T-helper 1 cell treated with Interleukin-12 subunit alpha and Interleukin-12 subunit beta and Interleukin-4 antibody, amounts not matched to agents 30 ng/mL and 1 ng/mL, for 36 hours (primary cell): ENCODE measurements at regions not wholly inside any gene's neighbourhood (a gene's known extent, or its start where the extent isn't known, plus 50 kb on each side); places are given as distances from the start of the nearest gene placed in this dataset.

Source experiments
- intact Hi-C: fragments of 100-400 bp; cut with micrococcal nuclease; formaldehyde crosslinking; loops from one replicate; pipeline ENCODE4 v1.15.1; 2024

DNA sequence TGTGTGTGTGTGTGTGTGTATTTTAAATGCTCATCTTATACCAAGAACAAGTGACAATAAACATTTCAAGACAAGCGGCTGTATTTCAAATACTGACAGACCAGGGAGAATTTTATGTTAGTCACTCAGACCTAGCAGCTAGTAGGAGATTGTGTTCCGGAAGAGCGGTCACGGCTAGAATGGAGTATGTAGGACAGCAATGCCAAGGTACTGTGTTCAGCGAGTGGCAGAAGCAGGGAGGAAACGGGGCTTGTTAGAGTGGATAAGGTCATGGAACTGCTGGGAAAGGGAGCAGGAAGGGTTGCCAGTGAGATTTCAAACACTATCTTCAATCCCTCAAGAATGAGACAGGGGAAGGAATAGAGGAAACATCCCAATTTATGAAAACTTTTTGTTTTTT lies 260.5 kb upstream of the PITRM1 start:
- intact Hi-C loops: no loop called here

DNA sequence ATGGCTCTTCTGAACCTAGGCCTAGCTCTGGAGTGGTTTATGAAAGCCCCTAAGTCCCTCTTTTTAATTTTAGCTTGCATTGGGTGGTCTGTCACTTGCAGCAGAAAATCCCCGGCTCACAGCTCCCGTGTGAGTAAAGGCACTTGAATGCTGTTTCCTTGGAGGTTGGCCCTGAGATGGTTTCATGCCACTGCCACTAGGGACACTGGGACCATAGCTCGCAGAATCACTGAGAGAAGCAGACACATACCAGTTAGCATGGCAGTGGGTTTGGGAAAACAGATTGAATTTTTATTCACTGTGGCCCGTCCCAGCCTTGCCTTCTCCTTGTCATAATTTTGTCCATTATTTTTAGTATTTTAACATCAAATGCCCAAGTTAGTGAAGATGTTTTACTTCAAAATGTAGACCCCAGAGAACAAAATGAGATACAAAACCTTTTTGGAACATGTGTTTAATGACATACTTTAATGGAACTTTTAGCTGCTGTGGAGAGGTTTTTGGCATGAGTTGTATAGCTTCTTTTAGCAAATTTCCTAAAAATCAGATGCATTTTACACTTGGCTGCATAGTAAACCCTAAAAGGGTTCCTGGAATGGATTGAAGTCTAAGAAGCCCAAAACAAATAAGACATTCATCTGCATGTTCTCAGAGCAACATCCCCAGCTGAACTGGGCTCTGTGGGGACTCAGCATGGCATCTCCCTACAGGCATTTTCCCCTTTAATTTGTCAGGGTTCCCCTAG lies 259.7 kb upstream of the PITRM1 start:
- intact Hi-C loops: no loop called here

DNA sequence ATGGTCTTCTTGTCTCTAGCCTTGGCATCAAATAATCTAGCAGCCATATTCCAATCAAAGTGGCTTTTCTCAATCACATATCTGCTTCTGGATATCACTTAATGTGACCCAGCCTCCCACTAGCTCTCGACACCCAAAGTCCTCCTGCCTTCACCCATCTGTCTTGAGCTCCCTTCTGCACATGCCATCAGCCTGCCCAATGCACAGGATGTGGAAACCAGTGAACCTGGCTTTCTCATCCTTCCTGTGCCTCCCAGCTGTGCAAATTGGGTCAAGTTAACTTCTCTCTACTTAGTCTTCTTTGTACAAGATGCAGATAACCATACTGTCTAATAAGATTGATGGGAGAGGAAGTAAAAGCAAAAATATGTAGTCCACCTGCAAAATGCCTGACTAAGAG lies 257.9 kb upstream of the PITRM1 start:
- intact Hi-C loops: no loop called here

DNA sequence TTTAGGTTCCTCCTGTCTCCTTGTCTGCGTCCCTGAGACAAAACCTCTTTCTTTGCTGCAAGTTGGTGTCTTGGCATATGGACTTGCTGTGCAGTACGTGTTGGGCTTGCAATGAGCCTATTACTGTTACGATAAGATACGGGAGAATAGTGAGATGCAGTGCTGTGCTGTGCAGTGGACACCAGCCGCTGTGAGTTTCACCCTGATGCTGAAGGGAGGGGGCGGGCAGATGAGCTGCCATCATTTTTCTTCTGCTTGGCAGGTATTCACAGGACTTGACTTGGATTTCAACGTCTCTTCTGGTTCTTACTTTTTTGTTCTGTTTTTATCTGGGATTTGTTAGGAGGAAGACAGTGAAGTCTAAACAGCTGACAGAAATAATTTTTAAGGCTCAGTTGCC lies 257.1 kb upstream of the PITRM1 start:
- intact Hi-C loops: loop anchor here (5.0 to 10.0 kb wide), 2 partner anchors 167 to 725 kb away; no protein-coding TSS in a partner anchor

DNA sequence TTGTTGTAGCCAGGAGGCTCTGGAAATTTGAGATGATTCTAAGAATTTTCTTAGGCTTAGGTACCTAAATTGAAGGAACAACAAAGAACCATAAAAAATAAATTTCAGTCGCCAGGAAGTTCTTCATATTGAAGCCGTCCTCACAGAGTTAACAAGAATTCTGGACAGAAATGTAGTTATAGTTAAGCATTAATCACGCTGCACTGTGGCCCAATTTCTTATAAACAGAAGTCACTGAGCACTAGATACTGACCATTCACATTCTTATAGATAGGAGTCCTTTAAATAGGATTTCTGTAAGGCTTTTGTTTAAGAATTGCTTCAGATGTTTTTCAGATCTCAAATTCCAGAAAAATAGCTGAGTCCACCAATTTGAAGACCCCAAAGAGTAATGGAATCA lies 256.2 kb upstream of the PITRM1 start:
- intact Hi-C loops: loop anchor here (5.0 to 10.0 kb wide), 2 partner anchors 167 to 726 kb away; no protein-coding TSS in a partner anchor

DNA sequence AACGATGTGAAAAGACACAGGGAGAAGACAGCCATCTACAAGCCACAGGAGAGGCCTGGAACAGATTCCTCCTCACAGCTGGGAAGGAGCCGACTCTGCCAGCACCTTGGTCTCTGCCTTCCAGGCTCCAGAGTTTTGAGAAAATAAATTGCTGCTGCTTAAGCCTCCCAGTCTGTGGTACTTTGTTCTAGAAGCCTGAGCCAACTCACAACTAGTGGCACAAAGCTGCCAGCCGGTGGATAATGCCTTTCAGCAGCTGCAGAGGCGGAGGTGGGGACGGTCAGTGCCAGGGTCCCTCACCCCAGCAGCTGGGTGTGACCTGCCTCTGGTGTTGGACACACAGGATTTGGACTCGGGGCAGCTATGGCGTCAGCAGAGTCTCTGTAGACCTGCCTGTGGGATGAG lies 255.4 kb upstream of the PITRM1 start:
- intact Hi-C loops: loop anchor here (5.0 to 10.0 kb wide), 2 partner anchors 166 to 727 kb away; no protein-coding TSS in a partner anchor

DNA sequence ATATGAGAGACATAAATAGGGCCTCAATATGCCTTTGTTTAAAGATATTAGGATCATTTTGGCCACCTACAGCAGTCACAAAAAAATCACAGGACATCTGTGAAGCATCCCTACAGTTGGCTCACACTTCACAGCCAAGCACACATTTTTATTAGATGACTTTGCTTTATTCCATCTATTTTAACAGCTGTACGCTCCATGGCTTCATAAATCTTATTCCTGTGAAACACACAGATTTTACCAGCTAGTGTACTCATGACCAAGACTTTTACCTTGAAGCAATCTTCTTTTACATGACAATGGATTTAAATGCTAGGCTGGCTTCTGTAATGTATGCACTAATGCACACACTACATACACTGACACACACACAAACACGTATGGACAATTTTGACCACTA lies 254.8 kb upstream of the PITRM1 start:
- intact Hi-C loops: loop anchor here (5.0 to 10.0 kb wide), 2 partner anchors 165 to 727 kb away; no protein-coding TSS in a partner anchor

DNA sequence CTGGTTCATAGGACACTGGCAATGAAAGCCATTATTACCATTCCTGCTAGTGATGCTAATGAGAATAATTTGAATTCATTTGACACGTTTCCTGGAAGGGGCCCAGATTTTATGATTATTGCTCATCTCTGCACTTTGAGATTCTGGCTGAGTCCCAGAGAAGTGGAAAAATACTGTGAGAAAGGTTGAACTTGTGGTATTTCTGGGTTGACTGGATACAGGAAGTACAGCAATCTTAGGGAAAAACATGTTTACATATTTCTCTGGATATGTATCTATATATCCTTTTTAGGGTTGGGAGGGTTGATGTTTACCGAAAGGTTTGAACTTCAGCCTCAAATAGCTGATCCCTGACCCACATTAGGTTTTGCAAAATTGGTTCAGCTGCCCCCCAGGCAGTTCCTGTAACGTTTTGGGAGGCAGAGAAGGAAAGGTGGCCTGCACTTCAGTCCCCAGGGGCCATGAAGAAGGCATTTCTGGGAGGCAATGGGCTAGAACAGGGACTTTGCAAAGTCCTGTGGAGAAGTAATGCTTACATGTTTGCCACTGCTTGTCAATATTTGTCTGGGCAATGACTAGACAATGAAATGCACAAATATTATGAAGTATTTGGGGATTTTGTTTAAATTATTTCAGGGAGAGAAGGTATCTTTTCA lies 253.7 kb upstream of the PITRM1 start:
- intact Hi-C loops: loop anchor here (5.0 to 10.0 kb wide), 2 partner anchors 164 to 728 kb away; no protein-coding TSS in a partner anchor

DNA sequence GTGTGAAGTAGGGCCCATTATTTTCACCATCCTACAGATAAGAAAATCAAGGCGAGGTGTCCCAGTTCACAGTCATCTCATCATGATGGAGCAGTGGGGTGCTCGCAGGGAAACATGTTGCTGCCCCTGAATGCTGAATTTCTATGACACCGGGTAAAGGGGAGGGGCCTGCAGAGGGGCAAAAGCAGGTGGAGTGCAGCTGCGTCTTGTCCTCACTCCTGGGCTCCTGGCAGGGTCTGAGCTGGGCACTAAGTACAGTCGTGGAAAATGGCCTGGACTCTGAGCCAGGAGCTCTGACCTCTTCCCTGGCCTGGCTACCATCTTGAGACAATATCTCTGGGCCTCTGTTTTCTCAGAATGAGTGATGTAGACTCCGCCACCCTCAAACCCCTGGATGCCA lies 253.1 kb upstream of the PITRM1 start:
- intact Hi-C loops: loop anchor here (5.0 to 10.0 kb wide), 2 partner anchors 163 to 729 kb away; no protein-coding TSS in a partner anchor

DNA sequence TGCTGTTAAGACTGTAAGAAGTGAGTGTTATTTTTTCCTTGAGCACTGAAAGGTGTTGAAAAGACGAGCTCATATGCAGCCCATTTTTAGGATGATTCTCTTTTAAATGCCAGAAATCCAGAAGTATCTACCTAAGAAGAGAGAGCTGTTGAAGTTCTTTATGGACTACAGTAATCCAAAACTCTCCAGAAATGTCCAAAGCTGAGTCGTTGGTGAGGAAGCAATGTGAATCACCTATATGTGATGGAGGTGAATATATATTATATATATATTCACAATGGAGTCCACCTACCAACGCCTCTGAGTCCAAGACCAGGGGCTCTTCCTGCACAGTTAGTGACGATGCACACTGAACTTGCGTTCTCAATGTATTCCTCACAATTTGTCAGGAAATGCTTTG lies 252.7 kb upstream of the PITRM1 start:
- intact Hi-C loops: loop anchor here (5.0 to 10.0 kb wide), 2 partner anchors 163 to 730 kb away; no protein-coding TSS in a partner anchor

DNA sequence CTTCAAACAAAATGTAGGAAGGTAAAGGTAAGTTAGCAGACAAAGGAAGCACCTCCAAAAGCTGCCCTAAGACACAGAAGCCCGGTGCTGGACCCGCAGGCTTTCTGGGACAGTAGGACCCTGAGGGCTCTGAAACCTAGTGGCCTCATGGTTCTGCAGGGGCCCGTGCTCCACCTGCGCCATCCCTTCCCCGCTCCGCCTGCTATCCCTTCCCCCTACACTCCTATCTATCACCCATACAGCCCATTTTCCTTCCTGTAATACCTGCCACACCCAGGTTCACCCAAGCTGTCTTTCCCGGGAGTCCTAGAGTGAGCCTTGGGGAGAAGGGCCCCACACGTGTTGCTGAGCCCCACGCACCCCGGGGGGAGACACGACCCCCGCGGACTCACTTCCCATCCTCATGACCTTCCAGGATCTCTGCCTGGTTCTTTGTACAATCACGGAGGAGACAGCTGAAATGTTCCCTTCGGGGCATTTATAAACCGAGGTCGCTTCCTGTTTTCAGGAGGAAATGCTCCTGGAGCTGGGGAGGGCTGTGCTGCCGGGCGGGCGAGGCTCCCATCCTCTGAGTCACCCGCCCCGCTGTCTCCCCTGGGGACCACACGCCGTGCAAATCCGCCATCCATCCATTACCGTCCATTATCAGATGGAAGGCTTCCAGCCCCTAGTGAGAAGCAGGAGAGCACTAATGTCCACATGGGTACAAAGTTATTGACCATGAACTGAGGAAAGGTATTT lies 251.7 kb upstream of the PITRM1 start:
- intact Hi-C loops: loop anchor here (10.0 kb wide), 1 partner anchor 731 kb away; no protein-coding TSS in a partner anchor

DNA sequence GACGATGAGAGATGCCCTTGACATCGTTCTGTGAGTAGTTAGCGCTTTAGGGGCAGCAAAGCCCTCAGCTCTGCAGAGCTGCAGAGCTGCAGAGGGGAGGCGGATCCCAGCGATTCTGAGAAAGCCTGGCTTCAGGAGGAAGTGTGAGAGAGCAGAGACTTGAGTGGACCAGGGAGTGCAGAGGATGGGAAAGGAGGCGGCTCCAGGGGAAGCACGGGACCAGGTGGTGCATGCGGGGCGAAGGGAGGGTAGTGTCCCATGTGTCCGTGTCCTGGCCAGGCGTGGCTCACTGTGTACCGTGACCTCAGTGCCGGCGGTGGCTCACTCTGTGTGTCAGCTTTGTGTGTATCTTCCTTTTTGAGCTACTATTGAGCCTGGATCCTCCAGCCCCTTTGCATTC lies 250.8 kb upstream of the PITRM1 start:
- intact Hi-C loops: loop anchor here (10.0 kb wide), 1 partner anchor 731 kb away; no protein-coding TSS in a partner anchor

DNA sequence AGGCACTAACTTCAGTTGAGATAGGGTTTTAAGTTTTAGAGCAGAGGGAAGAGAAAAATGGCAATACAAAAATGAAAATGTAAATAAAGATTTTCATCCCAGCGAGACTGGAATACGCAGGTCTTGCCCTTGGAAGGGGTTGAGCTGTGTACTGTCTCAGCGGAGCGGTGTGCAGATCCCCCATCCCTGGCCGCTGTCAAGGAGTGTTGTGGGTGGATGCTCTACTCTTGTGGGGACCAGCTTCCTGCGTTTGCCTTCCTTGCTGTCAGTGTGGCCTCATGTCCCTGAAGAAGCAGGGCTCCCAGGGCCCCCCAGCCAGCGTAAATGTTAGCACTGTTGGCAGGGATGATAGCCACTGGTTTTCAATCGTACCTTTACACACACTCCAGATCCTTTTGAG lies 249.7 kb upstream of the PITRM1 start:
- intact Hi-C loops: loop anchor here (10.0 kb wide), 1 partner anchor 733 kb away; no protein-coding TSS in a partner anchor

DNA sequence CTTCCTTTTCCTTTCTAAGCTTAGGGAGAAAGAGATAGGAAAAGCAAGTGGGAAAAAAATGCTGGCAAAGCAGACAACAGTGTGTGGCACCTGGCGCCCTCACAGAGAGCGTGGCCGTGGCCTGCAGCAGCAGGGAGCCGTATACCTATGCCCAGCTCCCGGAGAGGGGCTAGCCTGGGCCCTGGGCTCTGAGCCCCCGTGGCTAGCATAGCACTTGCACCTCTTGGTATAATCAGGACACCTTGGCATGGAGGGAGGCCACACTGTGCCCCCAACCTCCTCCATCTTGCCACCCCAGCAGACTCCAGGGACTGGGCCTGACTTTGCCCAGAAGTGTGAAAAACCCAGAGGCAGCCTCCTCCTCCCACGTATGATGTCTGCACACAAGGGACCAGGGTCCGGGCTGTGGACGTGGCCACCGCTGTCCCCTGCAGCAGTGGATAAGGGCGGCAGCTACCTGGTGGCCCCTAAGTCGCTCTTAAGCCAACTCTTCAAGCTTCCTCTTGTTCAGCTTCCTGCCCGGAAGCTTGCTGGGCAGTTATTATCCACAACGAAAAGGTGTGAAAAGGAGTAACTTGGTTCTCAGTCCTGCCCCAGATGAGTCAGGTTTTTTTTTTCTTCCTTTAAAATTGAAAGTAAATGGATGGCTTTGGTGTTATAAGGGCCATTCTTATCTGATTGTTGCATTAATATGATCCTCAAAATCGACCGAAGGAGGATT lies 249.1 kb upstream of the PITRM1 start:
- intact Hi-C loops: loop anchor here (2.0 to 10.0 kb wide), 2 partner anchors 43 to 733 kb away; no protein-coding TSS in a partner anchor

DNA sequence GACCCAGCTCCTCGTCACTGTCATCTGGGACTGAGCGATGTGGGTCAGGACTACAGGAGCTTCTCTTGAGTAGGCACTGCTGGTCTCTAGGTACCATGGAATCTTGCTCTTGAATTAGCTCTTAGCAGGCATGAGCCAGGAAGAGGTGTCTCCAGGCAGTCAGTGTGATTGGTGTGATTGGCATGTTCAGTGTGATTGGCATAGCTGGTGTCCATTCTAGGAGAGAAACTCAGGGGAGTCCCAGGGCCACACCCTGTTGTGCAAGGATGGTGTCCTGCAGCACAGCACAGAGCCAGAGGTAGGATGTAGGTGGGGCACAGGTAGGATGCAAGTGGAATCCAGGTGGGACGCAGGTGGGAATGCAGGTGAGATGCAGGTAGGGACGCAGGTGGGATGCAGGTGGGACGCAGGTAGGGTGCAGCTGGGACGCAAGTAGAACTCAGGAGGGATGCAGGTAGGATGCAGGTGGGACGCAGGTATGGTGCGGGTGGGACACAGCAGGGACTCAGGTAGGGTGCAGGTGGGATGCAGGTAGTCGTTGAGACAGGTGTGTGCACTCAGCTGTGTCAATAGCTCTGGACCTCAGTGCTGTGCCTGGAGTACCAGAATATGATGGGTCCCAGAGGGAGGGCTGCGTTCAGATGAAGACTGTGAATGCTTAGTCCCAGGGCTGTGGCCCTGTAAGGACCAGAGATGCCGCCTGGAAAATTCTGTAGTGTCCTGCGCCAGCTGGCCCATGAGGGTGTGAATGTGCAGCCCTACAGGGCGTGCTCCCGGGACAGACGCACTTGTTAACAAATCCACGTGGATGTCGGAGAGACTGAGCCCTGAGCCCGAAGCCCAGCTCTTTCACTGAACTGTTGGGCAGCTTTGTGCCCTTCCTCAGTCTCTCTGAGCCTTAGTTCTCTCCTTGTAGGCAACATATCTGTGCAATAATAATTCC lies 248.2 kb upstream of the PITRM1 start:
- intact Hi-C loops: loop anchor here (2.0 to 10.0 kb wide), 2 partner anchors 44 to 734 kb away; no protein-coding TSS in a partner anchor

DNA sequence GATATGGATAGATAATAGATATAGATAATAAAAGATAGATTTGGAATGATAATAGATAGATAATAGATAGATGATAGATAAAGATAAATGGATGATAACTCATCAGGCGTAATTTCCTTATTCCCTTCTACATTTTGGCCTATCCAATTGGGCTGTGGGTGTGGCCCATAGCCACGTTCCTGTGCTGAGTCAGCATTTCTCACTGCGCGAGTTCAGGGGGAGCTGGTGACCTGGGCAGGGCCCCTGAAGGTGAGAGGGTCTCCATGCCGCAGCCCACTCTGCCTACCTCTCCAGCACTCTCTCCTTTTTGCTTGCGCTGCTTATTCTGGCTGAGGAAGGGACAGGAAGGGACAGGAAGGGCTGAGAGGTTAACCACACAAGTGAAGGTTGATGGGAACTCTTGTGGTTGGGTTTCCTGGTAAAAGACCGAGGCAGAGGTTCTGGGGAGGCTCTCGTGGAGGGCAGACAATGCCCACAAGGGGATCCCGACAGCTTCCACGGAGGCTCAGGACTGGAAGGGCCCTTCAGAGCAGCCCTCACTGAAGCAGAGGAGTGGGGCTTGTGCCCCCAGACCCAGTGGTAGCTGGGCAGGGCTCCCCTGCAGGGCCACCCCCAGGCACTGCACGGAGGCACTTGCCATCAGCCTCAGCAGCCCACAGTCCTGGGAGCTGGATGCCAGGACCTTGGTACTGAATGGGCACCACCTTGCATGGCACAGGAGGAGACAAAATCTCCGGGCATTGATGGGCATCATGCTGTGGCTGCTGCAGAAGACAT lies 247.3 kb upstream of the PITRM1 start:
- intact Hi-C loops: loop anchor here (2.0 to 10.0 kb wide), 2 partner anchors 45 to 735 kb away; no protein-coding TSS in a partner anchor

DNA sequence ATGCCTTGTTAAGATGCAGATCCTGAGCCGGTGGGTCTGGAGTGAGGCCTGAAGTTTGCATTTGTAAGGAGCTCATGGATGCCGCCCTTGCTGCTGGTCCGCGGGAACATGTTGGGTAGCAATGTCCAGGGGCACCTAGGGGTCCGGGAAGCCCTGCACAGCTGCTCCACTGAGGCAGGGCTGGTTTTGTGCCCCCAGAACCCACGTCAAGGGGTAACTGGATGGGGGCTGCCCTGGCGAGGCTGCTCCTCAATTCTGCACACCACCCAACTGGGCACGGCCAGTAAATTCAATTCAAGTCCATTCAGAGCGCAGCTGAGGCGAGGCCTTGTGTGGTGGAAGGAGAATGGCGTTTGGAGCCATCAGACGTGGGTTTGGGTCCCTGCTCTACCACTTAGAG lies 246.3 kb upstream of the PITRM1 start:
- intact Hi-C loops: no loop called here

DNA sequence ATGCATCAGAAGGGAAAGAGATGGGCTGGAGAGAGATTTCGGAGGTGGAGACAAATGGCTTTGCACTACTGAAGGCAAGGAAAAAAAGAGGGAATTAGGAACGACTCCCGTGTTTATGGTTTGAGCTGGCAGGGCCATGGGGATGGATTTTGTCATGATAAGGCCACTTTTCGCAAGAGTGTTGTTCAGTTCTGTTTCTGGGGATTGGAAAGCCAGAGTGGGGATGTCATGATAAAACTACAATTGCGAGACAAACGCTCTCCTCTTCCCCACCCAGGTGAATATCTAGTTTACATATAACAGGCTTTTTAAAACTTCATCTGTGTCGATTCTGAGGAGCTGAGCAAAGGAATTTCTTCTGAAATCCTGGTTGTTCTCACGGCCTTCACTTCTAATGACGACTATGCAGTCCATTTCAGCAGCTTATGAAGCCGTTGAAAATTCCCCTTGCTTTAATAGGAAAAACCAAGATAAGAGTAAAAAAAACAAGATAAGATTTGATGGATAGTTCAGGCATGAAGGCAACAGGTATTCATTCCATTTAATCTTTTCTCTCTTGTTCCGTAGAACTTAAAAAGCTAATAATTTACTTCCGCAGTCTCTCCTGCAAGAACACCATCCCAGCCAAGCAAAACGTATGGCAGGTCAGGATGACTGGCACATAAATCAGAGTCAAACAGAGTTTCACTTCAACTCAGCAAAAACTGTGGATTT lies 245.6 kb upstream of the PITRM1 start:
- intact Hi-C loops: no loop called here
